Calu3 (cell line): ENCODE measurements at regions not wholly inside any gene's neighbourhood (a gene's known extent, or its start where the extent isn't known, plus 50 kb on each side); places are given as distances from the start of the nearest gene placed in this dataset.

Experiments
- BruUV-seq: library from RNA; stranded (reverse); fragments of 400-500 nt; replicated peaks from 2 replicates; lab custom pipeline; 2021; lab: Mats Ljungman, UMichigan
- CTCF ChIA-PET: fragments of 300-600 bp; sonication (Branson Sonifier 250); formaldehyde crosslinking; loops from one replicate; lab custom pipeline; 2022; ENCODE audit warnings: antibody characterized with exemption; lab: Charles Lee
- DNase-seq: peaks from one replicate; pipeline ENCODE4 v3.0.0; 2022
- H3K27ac Mint-ChIP-seq: one replicate; pipeline ENCODE4 v1.8.0; 2022; ENCODE audit warnings: mixed read lengths; ENCODE audit not compliant: unreplicated experiment
- H3K27me3 Mint-ChIP-seq: one replicate; pipeline ENCODE4 v1.8.0; 2022; ENCODE audit warnings: mixed read lengths; ENCODE audit not compliant: unreplicated experiment
- H3K36me3 Mint-ChIP-seq: one replicate; pipeline ENCODE4 v1.8.0; 2022; ENCODE audit warnings: mild to moderate bottlenecking, moderate library complexity, mixed read lengths; ENCODE audit not compliant: insufficient read depth, unreplicated experiment
- H3K4me1 Mint-ChIP-seq: one replicate; pipeline ENCODE4 v1.8.0; 2022; ENCODE audit warnings: mild to moderate bottlenecking, low read depth, mixed read lengths; ENCODE audit not compliant: unreplicated experiment
- H3K4me3 Mint-ChIP-seq: one replicate; pipeline ENCODE4 v1.8.0; 2022; ENCODE audit warnings: mild to moderate bottlenecking, low read depth, moderate library complexity, mixed read lengths; ENCODE audit not compliant: unreplicated experiment
- H3K9me3 Mint-ChIP-seq: one replicate; pipeline ENCODE4 v1.8.0; 2022; ENCODE audit warnings: low read depth, mixed read lengths; ENCODE audit not compliant: unreplicated experiment
- intact Hi-C: fragments of 100-400 bp; cut with micrococcal nuclease; formaldehyde crosslinking; loops from one replicate; pipeline ENCODE4 v1.10.0; 2022; ENCODE audit not compliant: unreplicated experiment
- TF ChIP-seq, protein P1 (sequence below): fragments of 200-600 bp; IDR thresholded peaks from one replicate; pipeline ENCODE4 v1.8.0; 2022; ENCODE audit warnings: antibody characterized with exemption; ENCODE audit not compliant: unreplicated experiment

DNA sequence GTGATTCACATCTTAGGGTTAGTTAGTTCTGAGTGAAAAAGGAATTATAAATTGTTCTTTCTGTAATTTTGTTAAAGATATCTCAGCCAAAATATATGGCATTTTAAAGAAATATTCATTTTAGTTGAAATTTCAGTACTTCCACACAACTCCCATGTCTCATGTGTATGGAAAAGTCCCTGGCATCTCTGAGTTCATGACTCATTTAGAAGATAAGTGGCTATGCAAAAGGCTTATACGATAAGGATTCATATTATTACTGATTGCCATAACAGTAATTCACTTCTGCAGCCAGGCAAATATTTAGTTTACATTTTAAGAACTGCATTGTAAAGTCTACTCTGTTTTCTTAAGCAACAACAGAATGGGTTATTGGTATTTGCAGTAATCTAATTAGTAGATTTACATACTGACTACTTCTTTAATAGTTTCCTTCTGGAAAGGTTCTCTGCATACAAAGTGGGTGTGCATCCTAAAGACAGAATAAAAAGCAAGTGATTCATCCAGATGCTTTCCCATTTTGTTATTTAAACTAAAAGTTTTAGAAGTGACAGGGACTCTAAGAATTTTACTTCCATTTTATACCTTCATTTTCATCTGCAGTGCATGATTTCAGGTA, 682.4 kb upstream of the PABPC4L start:
- no peak overlapping the region for H3K4me3 Mint-ChIP-seq
- CTCF ChIA-PET = no interaction called here
- DNase-seq = no peak
- H3K27ac Mint-ChIP-seq = no peak overlapping the region
- H3K27me3 Mint-ChIP-seq = no peaks in the 10 kb centered on the region
- no peaks in the 10 kb centered on the region for H3K36me3 Mint-ChIP-seq
- H3K4me1 Mint-ChIP-seq = no peaks in the 10 kb centered on the region
- no TSS peak for BruUV-seq
- intact Hi-C loops = no loop called here
- TF ChIP-seq, protein P1, sequence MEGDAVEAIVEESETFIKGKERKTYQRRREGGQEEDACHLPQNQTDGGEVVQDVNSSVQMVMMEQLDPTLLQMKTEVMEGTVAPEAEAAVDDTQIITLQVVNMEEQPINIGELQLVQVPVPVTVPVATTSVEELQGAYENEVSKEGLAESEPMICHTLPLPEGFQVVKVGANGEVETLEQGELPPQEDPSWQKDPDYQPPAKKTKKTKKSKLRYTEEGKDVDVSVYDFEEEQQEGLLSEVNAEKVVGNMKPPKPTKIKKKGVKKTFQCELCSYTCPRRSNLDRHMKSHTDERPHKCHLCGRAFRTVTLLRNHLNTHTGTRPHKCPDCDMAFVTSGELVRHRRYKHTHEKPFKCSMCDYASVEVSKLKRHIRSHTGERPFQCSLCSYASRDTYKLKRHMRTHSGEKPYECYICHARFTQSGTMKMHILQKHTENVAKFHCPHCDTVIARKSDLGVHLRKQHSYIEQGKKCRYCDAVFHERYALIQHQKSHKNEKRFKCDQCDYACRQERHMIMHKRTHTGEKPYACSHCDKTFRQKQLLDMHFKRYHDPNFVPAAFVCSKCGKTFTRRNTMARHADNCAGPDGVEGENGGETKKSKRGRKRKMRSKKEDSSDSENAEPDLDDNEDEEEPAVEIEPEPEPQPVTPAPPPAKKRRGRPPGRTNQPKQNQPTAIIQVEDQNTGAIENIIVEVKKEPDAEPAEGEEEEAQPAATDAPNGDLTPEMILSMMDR = no peak
- no peaks in the 10 kb centered on the region for H3K9me3 Mint-ChIP-seq

DNA sequence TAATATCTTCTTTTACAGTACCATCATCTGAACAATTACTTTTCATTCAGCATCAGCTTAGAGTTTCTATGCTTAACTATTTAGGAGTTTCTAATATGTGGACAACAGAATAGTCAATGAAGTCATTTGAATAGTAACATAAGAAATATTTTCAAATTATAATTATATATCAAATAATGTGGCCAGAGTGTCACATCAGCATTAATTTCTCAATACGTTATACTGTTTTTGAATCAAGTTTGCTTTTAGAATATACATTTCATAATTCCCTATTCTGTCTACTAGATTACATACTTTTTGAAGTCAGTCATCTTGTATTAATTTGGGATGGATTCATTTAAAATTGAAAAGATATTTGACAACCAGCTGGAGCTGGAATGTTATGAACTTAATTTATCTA, 677.4 kb upstream of the PABPC4L start:
- H3K4me3 Mint-ChIP-seq = no peak overlapping the region
- no peak for DNase-seq
- intact Hi-C loops = no loop called here
- no peaks in the 10 kb centered on the region for H3K36me3 Mint-ChIP-seq
- TF ChIP-seq, protein P1 = no peak
- H3K4me1 Mint-ChIP-seq = no peaks in the 10 kb centered on the region
- CTCF ChIA-PET = no interaction called here
- no peaks in the 10 kb centered on the region for H3K9me3 Mint-ChIP-seq
- H3K27ac Mint-ChIP-seq = no peak overlapping the region
- H3K27me3 Mint-ChIP-seq = no peaks in the 10 kb centered on the region
- no TSS peak for BruUV-seq

DNA sequence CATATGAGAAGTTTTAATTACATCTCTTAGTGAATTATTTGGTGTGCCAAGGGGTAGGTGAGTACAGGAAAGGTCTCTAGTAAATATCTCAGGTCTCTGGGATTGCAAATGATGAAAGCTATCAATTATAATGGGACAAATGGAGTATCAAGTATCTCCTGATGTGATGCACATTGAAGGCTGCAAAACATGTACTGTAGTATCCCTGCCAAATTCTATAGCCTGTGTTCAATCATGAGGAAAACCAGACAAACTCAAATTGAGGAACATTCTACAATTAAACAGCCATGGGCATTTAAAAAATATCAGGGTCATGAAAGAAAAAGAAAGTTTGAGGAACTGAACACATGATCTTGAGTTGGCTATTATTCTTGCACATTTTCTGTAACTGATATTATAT, 665.4 kb upstream of the PABPC4L start:
- no peaks in the 10 kb centered on the region for H3K4me1 Mint-ChIP-seq
- H3K27ac Mint-ChIP-seq = no peak overlapping the region
- intact Hi-C loops = no loop called here
- no peaks in the 10 kb centered on the region for H3K9me3 Mint-ChIP-seq
- CTCF ChIA-PET = no interaction called here
- H3K27me3 Mint-ChIP-seq = no peaks in the 10 kb centered on the region
- no TSS peak for BruUV-seq
- no peaks in the 10 kb centered on the region for H3K36me3 Mint-ChIP-seq
- TF ChIP-seq, protein P1 = no peak
- no peak for DNase-seq
- H3K4me3 Mint-ChIP-seq = no peak overlapping the region

DNA sequence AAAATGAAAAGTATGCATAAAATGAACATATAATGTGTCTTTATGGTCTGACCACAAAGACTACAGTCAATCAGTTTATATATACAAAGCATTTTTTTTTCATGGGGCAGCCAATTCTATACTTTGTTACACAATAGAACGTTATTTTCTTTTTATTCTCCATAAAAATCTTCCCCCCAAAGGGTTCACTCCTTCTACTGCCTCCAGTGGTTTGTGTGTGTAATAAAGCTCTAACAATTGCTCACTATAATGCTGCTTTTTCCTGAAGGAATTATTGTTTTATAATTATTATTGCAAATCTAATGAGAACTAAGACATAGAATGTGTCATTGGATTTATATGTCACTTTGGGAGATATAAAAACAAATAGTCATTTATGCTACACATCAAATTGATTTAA, 664.1 kb upstream of the PABPC4L start:
- CTCF ChIA-PET = no interaction called here
- BruUV-seq = no TSS peak
- H3K4me3 Mint-ChIP-seq = no peak overlapping the region
- intact Hi-C loops = no loop called here
- H3K36me3 Mint-ChIP-seq = no peaks in the 10 kb centered on the region
- DNase-seq = no peak
- no peak overlapping the region for H3K27ac Mint-ChIP-seq
- no peaks in the 10 kb centered on the region for H3K9me3 Mint-ChIP-seq
- H3K27me3 Mint-ChIP-seq = no peaks in the 10 kb centered on the region
- TF ChIP-seq, protein P1 = no peak
- H3K4me1 Mint-ChIP-seq = no peaks in the 10 kb centered on the region
